ENCODE measurements at regions not wholly inside any gene's neighbourhood (a gene's known extent, or its start where the extent isn't known, plus 50 kb on each side); places are given as distances from the start of the nearest gene placed in this dataset.

- Histone ChIP-seq H3K4me2 (no peak overlapping the region), H2AFZ (no peak overlapping the region)
These were observed 231.3 kb upstream of the KLF6 start for GRCh38 chr10:4016214-4016740.

DNA sequence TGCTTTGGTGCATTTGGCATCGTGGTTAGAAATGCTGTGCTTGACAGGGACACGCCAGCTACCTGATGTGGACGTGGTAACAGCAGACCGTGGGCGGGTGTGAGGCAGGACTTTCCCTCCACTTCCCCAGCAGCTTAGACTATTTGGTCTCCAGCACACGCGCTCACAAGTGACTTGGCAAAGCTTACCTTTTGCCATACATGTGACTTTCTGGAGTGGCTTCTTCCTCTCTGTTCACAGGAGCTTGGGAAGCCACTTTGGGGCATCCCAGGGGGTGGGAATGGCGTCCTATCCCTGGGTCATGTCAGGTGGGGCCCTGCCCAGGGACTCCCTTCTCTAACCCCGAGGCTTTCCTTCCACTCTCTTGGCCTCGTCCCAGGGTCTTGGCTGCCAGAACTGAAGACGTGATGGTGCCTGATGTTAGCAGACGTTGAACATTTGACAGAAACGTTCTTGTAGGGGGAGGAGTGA lies 228.7 kb upstream of the KLF6 start:
- no peak overlapping the region for H3K4me2 ChIP-seq
- H3K36me3 ChIP-seq (replicated peaks; ENCODE audit: insufficient read depth, low read depth), result no peaks in the 10 kb centered on the region
- no peaks in the 10 kb centered on the region for H3K9me3 ChIP-seq (ENCODE audit: low read depth)
- TF ChIP-seq EZH2phosphoT487 (IDR thresholded peaks at IDR 0.05; ENCODE audit: low read depth, severe bottlenecking, unreplicated experiment) (no peak), CTCF (IDR thresholded peaks at IDR 0.05; ENCODE audit: poor library complexity) (no peak), EZH2 (IDR thresholded peaks at IDR 0.05; ENCODE audit: borderline replicate concordance) (no peak)
- no peak for DNase-seq (ENCODE audit: low spot score)
- H4K20me1 ChIP-seq (ENCODE audit: insufficient read depth, poor library complexity, severe bottlenecking), result no peaks in the 10 kb centered on the region
- H3K9me2 ChIP-seq (replicated peaks; ENCODE audit: insufficient read depth), result no peaks in the 10 kb centered on the region
- H3K4me3 ChIP-seq, result no peak overlapping the region
- no peak overlapping the region for H3K27ac ChIP-seq
- H2AFZ ChIP-seq, result no peak overlapping the region
- 79% methylated on average over 13 of the region's 13 CpGs for WGBS (ENCODE audit: low lambda C conversion rate, missing lambda C conversion rate)
- no peaks in the 10 kb centered on the region for H3K27me3 ChIP-seq
- no peaks in the 10 kb centered on the region for H3K79me2 ChIP-seq
- H3K4me1 ChIP-seq (ENCODE audit: insufficient read depth), result no peaks in the 10 kb centered on the region

More at GRCh38 chr10:4016214-4016740, 231.3 kb upstream of the KLF6 start:
- no peak for DNase-seq (ENCODE audit: low spot score)
- no peaks in the 10 kb centered on the region for H3K9me2 ChIP-seq (replicated peaks; ENCODE audit: insufficient read depth)
- TF ChIP-seq EZH2 (IDR thresholded peaks at IDR 0.05; ENCODE audit: borderline replicate concordance) (no peak), EZH2phosphoT487 (IDR thresholded peaks at IDR 0.05; ENCODE audit: low read depth, severe bottlenecking, unreplicated experiment) (no peak), CTCF (IDR thresholded peaks at IDR 0.05; ENCODE audit: poor library complexity) (no peak)
- H3K4me1 ChIP-seq (ENCODE audit: insufficient read depth), result no peaks in the 10 kb centered on the region
- no peaks in the 10 kb centered on the region for H3K27me3 ChIP-seq
- H3K79me2 ChIP-seq, result no peaks in the 10 kb centered on the region
- no peak overlapping the region for H3K27ac ChIP-seq
- H3K9me3 ChIP-seq (ENCODE audit: low read depth), result no peaks in the 10 kb centered on the region
- H3K4me3 ChIP-seq, result no peak overlapping the region
- 98% methylated on average over 9 of the region's 10 CpGs for WGBS (ENCODE audit: low lambda C conversion rate, missing lambda C conversion rate)
- no peaks in the 10 kb centered on the region for H4K20me1 ChIP-seq (ENCODE audit: insufficient read depth, poor library complexity, severe bottlenecking)
- no peaks in the 10 kb centered on the region for H3K36me3 ChIP-seq (replicated peaks; ENCODE audit: insufficient read depth, low read depth)

DNA sequence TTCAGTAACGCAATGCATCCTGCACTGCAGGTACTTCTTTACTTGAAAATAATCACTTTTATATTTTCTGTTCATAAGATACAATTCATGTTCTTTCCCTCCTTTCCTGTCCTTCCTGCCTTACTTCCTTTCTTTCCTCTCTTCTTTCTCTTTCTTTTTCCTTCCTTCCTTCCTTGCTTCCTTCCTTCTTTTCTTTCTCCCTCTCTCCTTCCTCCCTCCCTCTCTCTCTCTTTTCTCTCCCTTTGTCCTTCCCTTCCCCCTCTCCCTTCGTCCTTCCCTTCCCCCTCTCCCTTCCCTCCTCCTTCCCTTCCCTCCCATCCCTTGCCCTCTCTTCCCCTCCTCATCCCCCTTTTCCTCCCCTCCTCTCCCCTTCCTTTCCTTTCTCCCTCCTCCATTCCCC lies 227.8 kb upstream of the KLF6 start:
- H3K79me2 ChIP-seq, result no peaks in the 10 kb centered on the region
- DNase-seq (ENCODE audit: low spot score), result no peak
- H2AFZ ChIP-seq, result no peak overlapping the region
- 100% methylated on average over 1 of the region's 2 CpGs for WGBS (ENCODE audit: low lambda C conversion rate, missing lambda C conversion rate)
- H3K9me2 ChIP-seq (replicated peaks; ENCODE audit: insufficient read depth), result no peaks in the 10 kb centered on the region
- H3K4me1 ChIP-seq (ENCODE audit: insufficient read depth), result no peaks in the 10 kb centered on the region
- H3K36me3 ChIP-seq (replicated peaks; ENCODE audit: insufficient read depth, low read depth), result no peaks in the 10 kb centered on the region
- no peak for TF ChIP-seq EZH2phosphoT487 (IDR thresholded peaks at IDR 0.05; ENCODE audit: low read depth, severe bottlenecking, unreplicated experiment)
- no peak for TF ChIP-seq EZH2 (IDR thresholded peaks at IDR 0.05; ENCODE audit: borderline replicate concordance)
- TF ChIP-seq CTCF (IDR thresholded peaks at IDR 0.05; ENCODE audit: poor library complexity), result no peak
- H3K9me3 ChIP-seq (ENCODE audit: low read depth), result no peaks in the 10 kb centered on the region
- no peak overlapping the region for H3K27ac ChIP-seq
- no peak overlapping the region for H3K4me2 ChIP-seq
- H3K27me3 ChIP-seq, result no peaks in the 10 kb centered on the region
- H3K4me3 ChIP-seq, result no peak overlapping the region
- H4K20me1 ChIP-seq (ENCODE audit: insufficient read depth, poor library complexity, severe bottlenecking), result no peaks in the 10 kb centered on the region
